OCI-LY1 (cell line): ENCODE measurements at regions not wholly inside any gene's neighbourhood (a gene's known extent, or its start where the extent isn't known, plus 50 kb on each side); places are given as distances from the start of the nearest gene placed in this dataset.

Experiments
- H2AFZ ChIP-seq: fragments of 200-600 bp; sonication (generic), shearing (Covaris generic); 2 replicates; pipeline ENCODE4 v1.6.0; 2014; ENCODE audit warnings: antibody characterized with exemption, mild to moderate bottlenecking, low read length
- H3F3A ChIP-seq: fragments of 200-600 bp; sonication (generic), shearing (Covaris generic); 2 replicates; pipeline ENCODE4 v1.6.0; 2014; ENCODE audit warnings: mild to moderate bottlenecking, antibody characterized with exemption, low read length, moderate library complexity; ENCODE audit not compliant: insufficient read depth
- H3K27ac ChIP-seq: fragments of 200-600 bp; sonication (generic); 2 replicates; pipeline ENCODE4 v1.5.1; 2014; ENCODE audit warnings: low read length, mixed run types, mild to moderate bottlenecking, low read depth; ENCODE audit not compliant: poor library complexity, severe bottlenecking
- H3K27me3 ChIP-seq: fragments of 200-600 bp; sonication (generic); 2 replicates; pipeline ENCODE4 v1.6.0; 2014; ENCODE audit warnings: antibody characterized with exemption, mild to moderate bottlenecking, low read length, moderate library complexity; ENCODE audit not compliant: insufficient read depth
- H3K36me3 ChIP-seq: fragments of 200-600 bp; sonication (generic); 2 replicates; pipeline ENCODE4 v1.6.1; 2014; ENCODE audit warnings: mild to moderate bottlenecking, antibody characterized with exemption, low read length, moderate library complexity, mixed read lengths; ENCODE audit not compliant: insufficient read depth
- H3K4me1 ChIP-seq: fragments of 200-600 bp; sonication (generic); 2 replicates; pipeline ENCODE4 v1.5.1; 2014; ENCODE audit warnings: mild to moderate bottlenecking, low read length, moderate library complexity; ENCODE audit not compliant: insufficient read depth, severe bottlenecking
- H3K4me2 ChIP-seq: fragments of 200-600 bp; sonication (generic), shearing (Covaris generic); 2 replicates; pipeline ENCODE4 v1.6.1; 2014; ENCODE audit warnings: low read length
- H3K4me3 ChIP-seq: fragments of 200-600 bp; sonication (generic); 2 replicates; pipeline ENCODE4 v1.5.1; 2014; ENCODE audit warnings: low read length, low read depth, mild to moderate bottlenecking, mixed read lengths; ENCODE audit not compliant: poor library complexity, severe bottlenecking
- H3K79me2 ChIP-seq: fragments of 200-600 bp; shearing (Covaris generic); 2 replicates; pipeline ENCODE4 v1.6.1; 2016; ENCODE audit warnings: mixed run types, low read length, mixed read lengths; ENCODE audit not compliant: insufficient read depth
- H3K9ac ChIP-seq: fragments of 200-600 bp; sonication (generic), shearing (Covaris generic); 2 replicates; pipeline ENCODE4 v1.6.1; 2014; ENCODE audit warnings: mild to moderate bottlenecking, low read length, mixed read lengths
- H3K9me2 ChIP-seq: fragments of 200-600 bp; sonication (generic), shearing (Covaris generic); 2 replicates; pipeline ENCODE4 v1.6.1; 2014; ENCODE audit warnings: low read depth, mild to moderate bottlenecking, low read length, mixed read lengths
- H3K9me3 ChIP-seq: fragments of 200-600 bp; shearing (Covaris generic); 2 replicates; pipeline ENCODE4 v1.6.1; 2014; ENCODE audit warnings: low read length, mixed read lengths
- H4K20me1 ChIP-seq: fragments of 200-600 bp; sonication (generic), shearing (Covaris generic); 2 replicates; pipeline ENCODE4 v1.6.0; 2016; ENCODE audit warnings: mild to moderate bottlenecking, low read length; ENCODE audit not compliant: insufficient read depth
- EZH2 ChIP-seq: fragments of 200-600 bp; sonication (generic), shearing (Covaris generic); IDR thresholded peaks from 2 replicates; pipeline ENCODE4 v1.8.0; 2017; ENCODE audit warnings: borderline replicate concordance, mixed run types, mild to moderate bottlenecking, antibody characterized with exemption, low read length, moderate library complexity, mixed read lengths
- TF ChIP-seq, protein P1 (sequence below): fragments of 200-600 bp; sonication (generic), shearing (Covaris generic); IDR thresholded peaks from 2 replicates; pipeline ENCODE4 v1.5.1; 2017; ENCODE audit warnings: mild to moderate bottlenecking, antibody characterized with exemption, low read length, moderate library complexity, mixed read lengths

DNA sequence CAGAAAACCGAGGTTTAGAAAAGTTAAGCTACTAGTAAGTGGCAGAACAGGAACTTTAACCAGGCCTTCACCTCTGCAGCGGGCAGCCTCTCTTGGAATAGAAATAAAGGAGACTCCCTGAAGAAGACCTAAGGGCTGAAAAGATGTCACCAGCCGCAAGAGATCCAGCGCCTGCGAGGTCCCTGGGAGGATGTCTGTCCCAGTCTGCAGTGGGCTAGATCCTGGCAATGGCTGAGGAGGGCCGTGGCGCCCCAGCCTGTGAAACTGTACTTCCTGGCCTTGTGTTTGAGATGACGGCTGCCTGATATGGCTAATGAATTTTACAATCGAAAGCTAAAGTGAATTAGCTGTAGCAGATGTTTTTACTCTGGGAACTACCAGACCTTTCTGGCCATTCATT is 300.6 kb upstream of the SALL3 start:
- no peaks in the 10 kb centered on the region for H3K9me3 ChIP-seq
- no peaks in the 10 kb centered on the region for H3K9me2 ChIP-seq
- H3K4me2 ChIP-seq, result no peak overlapping the region
- H3F3A ChIP-seq, result no peaks in the 10 kb centered on the region
- H3K36me3 ChIP-seq, result no peaks in the 10 kb centered on the region
- H3K79me2 ChIP-seq, result no peaks in the 10 kb centered on the region
- H3K27me3 ChIP-seq, result 0 out of 2 replicates have a peak, but pooled peaks cover 6% of the 10 kb centered on the region
- no peaks in the 10 kb centered on the region for H4K20me1 ChIP-seq
- H3K9ac ChIP-seq, result no peak overlapping the region
- no peak overlapping the region for H3K27ac ChIP-seq
- H3K4me1 ChIP-seq, result no peaks in the 10 kb centered on the region
- no peak for TF ChIP-seq EZH2
- TF ChIP-seq, protein P1, sequence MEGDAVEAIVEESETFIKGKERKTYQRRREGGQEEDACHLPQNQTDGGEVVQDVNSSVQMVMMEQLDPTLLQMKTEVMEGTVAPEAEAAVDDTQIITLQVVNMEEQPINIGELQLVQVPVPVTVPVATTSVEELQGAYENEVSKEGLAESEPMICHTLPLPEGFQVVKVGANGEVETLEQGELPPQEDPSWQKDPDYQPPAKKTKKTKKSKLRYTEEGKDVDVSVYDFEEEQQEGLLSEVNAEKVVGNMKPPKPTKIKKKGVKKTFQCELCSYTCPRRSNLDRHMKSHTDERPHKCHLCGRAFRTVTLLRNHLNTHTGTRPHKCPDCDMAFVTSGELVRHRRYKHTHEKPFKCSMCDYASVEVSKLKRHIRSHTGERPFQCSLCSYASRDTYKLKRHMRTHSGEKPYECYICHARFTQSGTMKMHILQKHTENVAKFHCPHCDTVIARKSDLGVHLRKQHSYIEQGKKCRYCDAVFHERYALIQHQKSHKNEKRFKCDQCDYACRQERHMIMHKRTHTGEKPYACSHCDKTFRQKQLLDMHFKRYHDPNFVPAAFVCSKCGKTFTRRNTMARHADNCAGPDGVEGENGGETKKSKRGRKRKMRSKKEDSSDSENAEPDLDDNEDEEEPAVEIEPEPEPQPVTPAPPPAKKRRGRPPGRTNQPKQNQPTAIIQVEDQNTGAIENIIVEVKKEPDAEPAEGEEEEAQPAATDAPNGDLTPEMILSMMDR, result no peak
- no peak overlapping the region for H3K4me3 ChIP-seq
- H2AFZ ChIP-seq, result no peak overlapping the region

DNA sequence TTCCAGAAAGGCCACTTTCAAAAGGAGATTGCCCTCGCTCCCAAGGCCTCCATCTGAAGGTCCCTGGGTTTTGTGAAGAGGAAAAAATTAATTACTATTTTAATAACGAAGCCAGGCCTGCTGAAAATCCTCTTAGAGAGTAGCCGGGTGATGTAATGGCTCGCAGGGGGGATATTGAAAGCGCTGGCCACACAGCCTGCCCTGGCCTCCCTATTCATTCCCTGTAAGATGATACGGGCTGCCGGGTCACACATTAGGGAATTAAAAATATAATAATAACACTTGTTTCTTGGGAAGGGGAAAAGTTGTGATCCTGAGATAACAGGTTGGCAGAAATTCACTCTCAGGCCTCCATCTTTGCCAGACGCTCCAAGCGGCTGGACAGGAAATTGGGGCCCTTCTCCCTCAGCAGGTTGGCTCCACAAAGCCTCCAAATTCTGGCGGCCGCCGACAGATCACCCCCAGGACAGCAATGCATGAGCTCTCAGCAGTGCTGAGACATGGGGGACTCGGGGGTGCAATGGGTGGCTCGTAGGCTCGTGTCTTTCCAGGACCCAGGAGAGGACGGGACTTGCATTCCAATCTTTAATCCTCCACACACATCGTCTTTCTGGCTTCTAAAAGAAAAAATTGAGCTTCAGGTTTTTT is 299.9 kb upstream of the SALL3 start:
- H4K20me1 ChIP-seq, result no peaks in the 10 kb centered on the region
- H3K79me2 ChIP-seq, result no peaks in the 10 kb centered on the region
- H3K4me3 ChIP-seq, result no peak overlapping the region
- no peak overlapping the region for H3K4me2 ChIP-seq
- 0 out of 2 replicates have a peak, but pooled peaks cover 5% of the 10 kb centered on the region for H3K27me3 ChIP-seq
- H2AFZ ChIP-seq, result no peak overlapping the region
- H3K9me2 ChIP-seq, result no peaks in the 10 kb centered on the region
- H3K4me1 ChIP-seq, result no peaks in the 10 kb centered on the region
- no peak overlapping the region for H3K9ac ChIP-seq
- no peak overlapping the region for H3K27ac ChIP-seq
- H3K36me3 ChIP-seq, result no peaks in the 10 kb centered on the region
- no peak for TF ChIP-seq EZH2
- TF ChIP-seq, protein P1, result no peak
- H3F3A ChIP-seq, result no peaks in the 10 kb centered on the region
- no peaks in the 10 kb centered on the region for H3K9me3 ChIP-seq

DNA sequence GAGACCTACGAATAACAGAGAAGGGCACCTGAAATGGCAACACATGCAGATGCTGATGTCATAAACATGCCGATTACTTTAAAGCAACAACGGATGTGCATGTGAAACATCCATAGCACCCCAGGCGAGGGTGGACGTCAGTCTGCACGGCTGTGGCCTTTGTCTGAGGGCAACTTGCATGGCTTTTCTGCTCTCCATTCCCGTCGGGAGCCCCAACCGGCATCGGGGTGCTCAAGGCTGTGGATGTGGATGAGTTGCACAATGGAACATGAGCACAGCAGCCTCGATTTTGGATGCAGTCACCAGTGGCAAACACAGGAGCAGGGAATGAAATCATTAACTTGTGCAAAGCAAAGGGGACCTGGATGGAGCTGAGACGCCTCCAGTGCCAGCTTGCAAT is 298.2 kb upstream of the SALL3 start:
- Histone ChIP-seq H4K20me1 (no peaks in the 10 kb centered on the region), H3K4me2 (no peak overlapping the region), H3K4me1 (no peaks in the 10 kb centered on the region), H3K9me3 (no peaks in the 10 kb centered on the region), H3K9me2 (no peaks in the 10 kb centered on the region), H3K36me3 (no peaks in the 10 kb centered on the region), H3K27ac (no peak overlapping the region), H3K27me3 (no peaks in the 10 kb centered on the region), H3K9ac (no peak overlapping the region), H3F3A (no peaks in the 10 kb centered on the region), H2AFZ (no peak overlapping the region), H3K79me2 (no peaks in the 10 kb centered on the region), H3K4me3 (no peak overlapping the region)
- TF ChIP-seq EZH2, result no peak
- TF ChIP-seq, protein P1, result no peak
